Astrocyte (in vitro differentiated cells and primary cell): ENCODE measurements at regions not wholly inside any gene's neighbourhood (a gene's known extent, or its start where the extent isn't known, plus 50 kb on each side); places are given as distances from the start of the nearest gene placed in this dataset.
A peak's percentile ranks its signal among the peaks of the same experiment; 100 is the strongest.

Experiments used
- DNase-seq: peaks from one replicate; pipeline ENCODE4 v3.0.0-alpha.2; 2010; ENCODE audit warnings: low read depth
- FAIRE-seq: peaks from 2 replicates; lab custom pipeline; 2011; peaks lifted over from hg19 to GRCh38; lab: Jason Lieb, UNC
- H2AFZ ChIP-seq: 2 replicates; pipeline ENCODE4 v1.6.0; 2012; ENCODE audit warnings: low read depth, low read length, inconsistent platforms
- H3K27ac ChIP-seq: 2 replicates; pipeline ENCODE4 v1.5.1; 2011; ENCODE audit warnings: low read depth, low read length, inconsistent platforms
- H3K27me3 ChIP-seq: 2 replicates; pipeline ENCODE4 v1.6.0; 2011; ENCODE audit warnings: low read length, inconsistent platforms; ENCODE audit not compliant: insufficient read depth
- H3K36me3 ChIP-seq: 2 replicates; pipeline ENCODE4 v1.5.1; 2011; ENCODE audit warnings: low read length, inconsistent platforms; ENCODE audit not compliant: insufficient read depth
- H3K4me1 ChIP-seq: 2 replicates; pipeline ENCODE4 v1.5.1; 2011; ENCODE audit warnings: low read length, inconsistent platforms; ENCODE audit not compliant: insufficient read depth
- H3K4me2 ChIP-seq: 2 replicates; pipeline ENCODE4 v1.6.0; 2012; ENCODE audit warnings: low read length, inconsistent platforms
- H3K4me3 ChIP-seq: 2 replicates; pipeline ENCODE4 v1.5.1; 2011; ENCODE audit warnings: low read depth, mild to moderate bottlenecking, low read length, inconsistent platforms; ENCODE audit not compliant: insufficient read depth
- H3K79me2 ChIP-seq: 2 replicates; pipeline ENCODE4 v1.6.0; 2012; ENCODE audit warnings: mild to moderate bottlenecking, low read length, inconsistent platforms; ENCODE audit not compliant: insufficient read depth
- H3K9ac ChIP-seq: 2 replicates; pipeline ENCODE4 v1.6.0; 2012; ENCODE audit warnings: mild to moderate bottlenecking, low read length, inconsistent platforms
- H3K9me3 ChIP-seq: 2 replicates; pipeline ENCODE4 v1.5.1; 2012; ENCODE audit warnings: low read depth, mild to moderate bottlenecking, low read length, inconsistent platforms; ENCODE audit not compliant: insufficient read depth
- H4K20me1 ChIP-seq: 2 replicates; pipeline ENCODE4 v1.6.0; 2012; ENCODE audit warnings: low read length, inconsistent platforms; ENCODE audit not compliant: insufficient read depth
- H3K27ac Mint-ChIP-seq: one replicate; pipeline ENCODE4 v1.8.0; 2021; ENCODE audit warnings: mild to moderate bottlenecking, mixed read lengths; ENCODE audit not compliant: unreplicated experiment
- H3K27me3 Mint-ChIP-seq: one replicate; pipeline ENCODE4 v1.8.0; 2021; ENCODE audit warnings: low read depth, mixed read lengths; ENCODE audit not compliant: unreplicated experiment
- H3K36me3 Mint-ChIP-seq: one replicate; pipeline ENCODE4 v1.8.0; 2021; ENCODE audit warnings: low read depth, mixed read lengths; ENCODE audit not compliant: unreplicated experiment
- H3K4me1 Mint-ChIP-seq: one replicate; pipeline ENCODE4 v1.8.0; 2021; ENCODE audit warnings: low read depth, mixed read lengths; ENCODE audit not compliant: unreplicated experiment
- H3K4me3 Mint-ChIP-seq: one replicate; pipeline ENCODE4 v1.8.0; 2021; ENCODE audit warnings: mild to moderate bottlenecking, moderate library complexity, mixed read lengths; ENCODE audit not compliant: unreplicated experiment
- H3K9me3 Mint-ChIP-seq: one replicate; pipeline ENCODE4 v1.8.0; 2021; ENCODE audit warnings: mild to moderate bottlenecking, mixed read lengths; ENCODE audit not compliant: unreplicated experiment
- CTCF ChIP-seq: IDR thresholded peaks from 2 replicates; pipeline ENCODE4 v1.5.1; 2011; ENCODE audit warnings: low read depth, mild to moderate bottlenecking, inconsistent platforms, low read length, moderate library complexity; ENCODE audit not compliant: insufficient read depth
- EZH2 ChIP-seq: IDR thresholded peaks from 2 replicates; pipeline ENCODE4 v1.6.1; 2012; ENCODE audit warnings: mild to moderate bottlenecking, low read length, inconsistent platforms; ENCODE audit not compliant: insufficient read depth

DNA sequence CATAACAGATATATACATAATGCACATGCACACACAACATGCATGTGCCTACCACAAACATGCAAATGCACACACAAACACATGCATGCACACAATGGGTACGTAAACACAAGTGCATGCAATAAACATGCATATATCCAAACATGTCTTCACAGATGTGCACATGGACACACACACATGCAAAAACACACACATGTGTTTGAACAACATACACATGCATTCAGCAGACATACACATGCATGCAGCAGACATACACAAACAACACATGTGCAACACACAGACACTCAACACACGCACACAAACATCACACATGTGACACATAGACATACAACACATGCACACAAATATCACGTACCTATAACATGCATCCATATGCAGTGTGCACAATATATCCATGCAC lies 74.2 kb downstream of the KLF6 start:
- Mint-ChIP-seq H3K36me3 (no peaks in the 10 kb centered on the region), H3K4me3 (no peak overlapping the region), H3K9me3 (peaks cover 3% of the 10 kb centered on the region), H3K27me3 (no peaks in the 10 kb centered on the region), H3K27ac (no peak overlapping the region), H3K4me1 (peaks cover 13% of the 10 kb centered on the region)
- no peaks in the 10 kb centered on the region for H3K79me2 ChIP-seq
- no peak overlapping the region for H3K4me3 ChIP-seq
- H4K20me1 ChIP-seq: no peaks in the 10 kb centered on the region
- no peaks in the 10 kb centered on the region for H3K36me3 ChIP-seq
- H3K27me3 ChIP-seq: no peaks in the 10 kb centered on the region
- no peaks in the 10 kb centered on the region for H3K9me3 ChIP-seq
- H3K4me2 ChIP-seq: no peak overlapping the region
- FAIRE-seq (no peak), DNase-seq (no peak)
- no peak overlapping the region for H2AFZ ChIP-seq
- H3K4me1 ChIP-seq: no peaks in the 10 kb centered on the region
- H3K9ac ChIP-seq: no peak overlapping the region
- H3K27ac ChIP-seq: no peak overlapping the region
- no peak for TF ChIP-seq EZH2

- Histone ChIP-seq H3K4me2 (no peak overlapping the region), H3K27me3 (no peaks in the 10 kb centered on the region), H3K9me3 (no peaks in the 10 kb centered on the region), H4K20me1 (no peaks in the 10 kb centered on the region), H3K79me2 (no peaks in the 10 kb centered on the region), H3K36me3 (no peaks in the 10 kb centered on the region), H3K9ac (no peak overlapping the region), H3K27ac (no peak overlapping the region), H2AFZ (no peak overlapping the region), H3K4me1 (no peaks in the 10 kb centered on the region), H3K4me3 (no peak overlapping the region)
- Mint-ChIP-seq H3K36me3 (no peaks in the 10 kb centered on the region), H3K4me1 (peaks cover 16% of the 10 kb centered on the region), H3K4me3 (no peak overlapping the region), H3K27me3 (no peaks in the 10 kb centered on the region), H3K27ac (no peak overlapping the region), H3K9me3 (peaks cover 3% of the 10 kb centered on the region)
- no peak for DNase-seq
- TF ChIP-seq EZH2: no peak
- TF ChIP-seq CTCF: no peak
- FAIRE-seq: no peak
Observed at GRCh38 chr10:3709456-3710060, 75.5 kb downstream of the KLF6 start.

GRCh38 chr10:3708852-3709251 lies 76.2 kb downstream of the KLF6 start:
- Histone ChIP-seq H3K9ac (no peak overlapping the region), H4K20me1 (no peaks in the 10 kb centered on the region), H3K36me3 (no peaks in the 10 kb centered on the region), H3K4me1 (no peaks in the 10 kb centered on the region), H3K4me2 (no peak overlapping the region), H3K9me3 (no peaks in the 10 kb centered on the region), H3K79me2 (no peaks in the 10 kb centered on the region), H3K27ac (no peak overlapping the region), H3K27me3 (no peaks in the 10 kb centered on the region), H2AFZ (no peak overlapping the region), H3K4me3 (no peak overlapping the region)
- Mint-ChIP-seq H3K36me3 (no peaks in the 10 kb centered on the region), H3K4me1 (peaks cover 16% of the 10 kb centered on the region), H3K27me3 (no peaks in the 10 kb centered on the region), H3K27ac (peak overlapping the region; percentile 20), H3K9me3 (peaks cover 3% of the 10 kb centered on the region), H3K4me3 (no peak overlapping the region)
- TF ChIP-seq CTCF (no peak), EZH2 (no peak)
- DNase-seq (peak; percentile 46), FAIRE-seq (no peak)
